ENCODE measurements at regions not wholly inside any gene's neighbourhood (a gene's known extent, or its start where the extent isn't known, plus 50 kb on each side); places are given as distances from the start of the nearest gene placed in this dataset.

GRCh38 chr2:3094999-3095958 lies 282.3 kb downstream of the EIPR1 start:
- Histone ChIP-seq H3K4me1 (ENCODE audit: insufficient read depth, poor library complexity, severe bottlenecking) (no peaks in the 10 kb centered on the region), H3K36me3 (ENCODE audit: low read depth) (no peaks in the 10 kb centered on the region), H3K27ac (ENCODE audit: poor library complexity, severe bottlenecking) (no peak overlapping the region), H3K27me3 (ENCODE audit: insufficient read depth, poor library complexity, severe bottlenecking) (no peaks in the 10 kb centered on the region), H3K4me3 (ENCODE audit: severe bottlenecking) (no peak overlapping the region), H3K9me3 (ENCODE audit: severe bottlenecking) (no peaks in the 10 kb centered on the region)
- no peak for ATAC-seq (ENCODE audit: low read depth)
- TF ChIP-seq CTCF (IDR thresholded peaks at IDR 0.05; ENCODE audit: poor library complexity, severe bottlenecking): no peak
- DNase-seq (ENCODE audit: low spot score): no peak

GRCh38 chr2:3094318-3094717 lies 283.3 kb downstream of the EIPR1 start:
- ATAC-seq (ENCODE audit: low read depth): no peak
- no peaks in the 10 kb centered on the region for H3K9me3 ChIP-seq (ENCODE audit: severe bottlenecking)
- H3K4me3 ChIP-seq (ENCODE audit: severe bottlenecking): no peak overlapping the region
- no peak overlapping the region for H3K27ac ChIP-seq (ENCODE audit: poor library complexity, severe bottlenecking)
- no peaks in the 10 kb centered on the region for H3K4me1 ChIP-seq (ENCODE audit: insufficient read depth, poor library complexity, severe bottlenecking)
- no peaks in the 10 kb centered on the region for H3K27me3 ChIP-seq (ENCODE audit: insufficient read depth, poor library complexity, severe bottlenecking)
- DNase-seq (ENCODE audit: low spot score): no peak
- TF ChIP-seq CTCF (IDR thresholded peaks at IDR 0.05; ENCODE audit: poor library complexity, severe bottlenecking): no peak
- H3K36me3 ChIP-seq (ENCODE audit: low read depth): no peaks in the 10 kb centered on the region

- TF ChIP-seq CTCF (IDR thresholded peaks at IDR 0.05; ENCODE audit: poor library complexity, severe bottlenecking): no peak
- no peak for DNase-seq (ENCODE audit: low spot score)
- no peaks in the 10 kb centered on the region for H3K4me1 ChIP-seq (ENCODE audit: insufficient read depth, poor library complexity, severe bottlenecking)
- ATAC-seq (ENCODE audit: low read depth): no peak
- no peak overlapping the region for H3K27ac ChIP-seq (ENCODE audit: poor library complexity, severe bottlenecking)
- no peaks in the 10 kb centered on the region for H3K27me3 ChIP-seq (ENCODE audit: insufficient read depth, poor library complexity, severe bottlenecking)
- peaks cover 4% of the 10 kb centered on the region for H3K9me3 ChIP-seq (ENCODE audit: severe bottlenecking)
- H3K36me3 ChIP-seq (ENCODE audit: low read depth): no peaks in the 10 kb centered on the region
- H3K4me3 ChIP-seq (ENCODE audit: severe bottlenecking): no peak overlapping the region
Measured at GRCh38 chr2:3091696-3092095, 285.9 kb downstream of the EIPR1 start.

- DNase-seq (ENCODE audit: low spot score): no peak
- Histone ChIP-seq H3K9me3 (ENCODE audit: severe bottlenecking) (peaks cover 2% of the 10 kb centered on the region), H3K4me3 (ENCODE audit: severe bottlenecking) (no peak overlapping the region), H3K27ac (ENCODE audit: poor library complexity, severe bottlenecking) (no peak overlapping the region), H3K27me3 (ENCODE audit: insufficient read depth, poor library complexity, severe bottlenecking) (peaks cover 8% of the 10 kb centered on the region), H3K4me1 (ENCODE audit: insufficient read depth, poor library complexity, severe bottlenecking) (no peaks in the 10 kb centered on the region), H3K36me3 (ENCODE audit: low read depth) (no peaks in the 10 kb centered on the region)
- ATAC-seq (ENCODE audit: low read depth): no peak
- no peak for TF ChIP-seq CTCF (IDR thresholded peaks at IDR 0.05; ENCODE audit: poor library complexity, severe bottlenecking)
Measured at GRCh38 chr2:3082705-3083104, 294.9 kb downstream of the EIPR1 start.

All from RWPE2 (cell line).